SK-N-MC (cell line): ENCODE measurements at regions not wholly inside any gene's neighbourhood (a gene's known extent, or its start where the extent isn't known, plus 50 kb on each side); places are given as distances from the start of the nearest gene placed in this dataset.

Source experiments
- DNase-seq: peaks from one replicate; pipeline ENCODE4 v3.0.0-alpha.2; 2011; ENCODE audit warnings: low read depth, low spot score
- H3K27ac ChIP-seq: fragments of 200-600 bp; sonication (generic); 2 replicates; pipeline ENCODE4 v1.5.1; 2016; ENCODE audit warnings: mixed run types
- H3K36me3 ChIP-seq: fragments of 200-600 bp; sonication (generic); 2 replicates; pipeline ENCODE4 v1.6.1; 2017; ENCODE audit warnings: antibody characterized with exemption, low read length, mixed read lengths; ENCODE audit not compliant: insufficient read depth
- H3K4me3 ChIP-seq: fragments of 200-600 bp; sonication (generic); 2 replicates; pipeline ENCODE4 v1.5.1; 2016
- H3K9ac ChIP-seq: fragments of 200-600 bp; sonication (generic); 2 replicates; pipeline ENCODE4 v1.8.0; 2017; ENCODE audit warnings: mixed run types, mixed read lengths; ENCODE audit not compliant: insufficient read length
- H3K9me3 ChIP-seq: fragments of 200-600 bp; sonication (generic); 2 replicates; pipeline ENCODE4 v1.6.1; 2017; ENCODE audit warnings: low read depth, mild to moderate bottlenecking, antibody characterized with exemption, low read length, moderate library complexity, mixed read lengths
- EZH2 ChIP-seq: fragments of 200-600 bp; sonication (generic); IDR thresholded peaks from one replicate; pipeline ENCODE4 v1.6.1; 2017; ENCODE audit warnings: antibody characterized with exemption
- FOXP2 ChIP-seq: optimal IDR thresholded peaks from 2 replicates; pipeline ENCODE3; 2011; ENCODE audit warnings: mild to moderate bottlenecking, moderate library complexity; ENCODE audit not compliant: insufficient read depth; ENCODE audit errors: extremely low read length, control extremely low read depth
- POLR2AphosphoS5 ChIP-seq: IDR thresholded peaks from 2 replicates; pipeline ENCODE4 v1.6.1; 2012; ENCODE audit warnings: mild to moderate bottlenecking, low read depth, low read length, borderline replicate concordance

GRCh38 chr11:115959081-115959486, 454.9 kb upstream of the CADM1 start:
- H3K9ac ChIP-seq, result no peak overlapping the region
- H3K36me3 ChIP-seq, result no peaks in the 10 kb centered on the region
- H3K4me3 ChIP-seq, result no peak overlapping the region
- DNase-seq, result no peak
- H3K27ac ChIP-seq, result no peak overlapping the region
- TF ChIP-seq FOXP2 (no peak), POLR2AphosphoS5 (no peak)
- H3K9me3 ChIP-seq, result no peaks in the 10 kb centered on the region

DNA sequence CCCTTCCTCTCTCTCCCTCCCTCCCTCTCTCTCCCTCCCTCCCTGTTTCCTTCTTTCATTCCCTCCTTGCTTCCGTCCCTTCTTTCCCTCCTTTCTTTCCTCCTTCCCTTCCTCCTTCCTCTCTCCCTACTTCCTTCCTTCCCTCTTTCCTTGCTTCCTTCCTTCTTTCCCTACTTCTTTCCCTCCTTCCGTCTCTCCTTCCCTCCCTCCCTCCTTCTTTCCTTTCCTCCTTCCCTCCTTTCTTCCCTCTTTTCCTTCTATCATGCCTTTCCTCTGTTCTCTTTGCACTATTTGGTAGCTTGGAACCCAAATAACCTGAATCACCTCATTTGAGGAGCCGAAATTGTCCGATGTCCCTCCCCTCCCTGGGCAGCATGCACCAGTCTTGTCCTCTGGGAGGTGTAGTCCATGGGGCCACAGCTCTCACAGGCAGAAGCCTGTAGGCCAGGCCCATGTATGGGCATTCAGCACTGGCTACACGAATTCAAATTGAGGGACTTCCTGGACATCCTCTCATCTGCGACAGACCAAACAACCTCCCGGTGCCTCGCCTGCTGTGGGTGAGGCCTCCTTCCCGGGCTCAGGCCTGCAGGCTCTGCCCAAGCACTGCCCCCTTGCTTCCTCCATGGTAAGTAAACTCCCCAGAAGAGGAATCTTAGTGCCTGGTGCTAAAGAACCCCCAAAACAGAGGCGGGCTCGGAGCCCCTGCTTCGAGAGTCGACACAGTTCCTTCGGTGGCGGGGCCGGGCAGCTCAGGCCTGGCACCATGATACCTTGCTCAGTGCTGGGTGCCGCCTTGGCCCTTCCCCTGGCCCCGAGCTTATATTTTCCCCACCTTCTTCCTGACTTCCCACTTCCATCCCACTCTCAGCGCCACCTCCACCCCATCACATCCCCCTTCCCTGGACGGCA, 454.1 kb upstream of the CADM1 start:
- no peaks in the 10 kb centered on the region for H3K36me3 ChIP-seq
- no peak for TF ChIP-seq EZH2
- TF ChIP-seq POLR2AphosphoS5, result no peak
- TF ChIP-seq FOXP2, result no peak
- H3K4me3 ChIP-seq, result no peak overlapping the region
- no peak for DNase-seq
- no peak overlapping the region for H3K9ac ChIP-seq
- H3K27ac ChIP-seq, result no peak overlapping the region
- H3K9me3 ChIP-seq, result no peaks in the 10 kb centered on the region

- Histone ChIP-seq H3K9ac (no peak overlapping the region), H3K4me3 (no peak overlapping the region), H3K9me3 (no peaks in the 10 kb centered on the region), H3K27ac (no peak overlapping the region), H3K36me3 (no peaks in the 10 kb centered on the region)
- no peak for DNase-seq
- TF ChIP-seq FOXP2 (no peak), EZH2 (no peak), POLR2AphosphoS5 (no peak)
Measured at GRCh38 chr11:115955803-115956202, 451.6 kb upstream of the CADM1 start.

GRCh38 chr11:115950660-115951059, 446.4 kb upstream of the CADM1 start:
- Histone ChIP-seq H3K4me3 (no peak overlapping the region), H3K36me3 (no peaks in the 10 kb centered on the region), H3K9me3 (no peaks in the 10 kb centered on the region), H3K27ac (no peak overlapping the region), H3K9ac (no peak overlapping the region)
- TF ChIP-seq FOXP2 (no peak), POLR2AphosphoS5 (no peak), EZH2 (no peak)
- no peak for DNase-seq

DNA sequence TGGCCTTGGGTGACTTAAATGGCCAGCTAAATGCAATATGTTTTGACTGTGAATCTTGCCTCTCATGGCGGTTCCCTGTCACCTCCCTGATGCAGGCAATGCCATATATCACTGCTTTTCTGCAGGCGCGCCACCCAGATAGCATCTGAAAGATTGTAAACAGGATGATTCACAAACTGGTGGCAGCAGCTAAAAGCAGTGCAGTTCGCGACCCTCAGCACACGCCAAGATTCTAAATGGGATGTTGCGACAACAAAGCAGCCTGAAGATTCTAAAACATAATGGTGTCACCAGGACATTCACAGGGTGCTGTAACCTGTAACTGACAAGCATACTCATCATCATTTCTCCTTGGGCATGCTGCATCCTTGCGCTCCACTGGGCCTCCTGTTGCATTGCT, 440.4 kb upstream of the CADM1 start:
- no peak for DNase-seq
- no peak overlapping the region for H3K4me3 ChIP-seq
- H3K9me3 ChIP-seq, result no peaks in the 10 kb centered on the region
- no peak overlapping the region for H3K27ac ChIP-seq
- H3K36me3 ChIP-seq, result no peaks in the 10 kb centered on the region
- TF ChIP-seq FOXP2, result no peak
- no peak for TF ChIP-seq POLR2AphosphoS5
- TF ChIP-seq EZH2, result no peak
- no peak overlapping the region for H3K9ac ChIP-seq

DNA sequence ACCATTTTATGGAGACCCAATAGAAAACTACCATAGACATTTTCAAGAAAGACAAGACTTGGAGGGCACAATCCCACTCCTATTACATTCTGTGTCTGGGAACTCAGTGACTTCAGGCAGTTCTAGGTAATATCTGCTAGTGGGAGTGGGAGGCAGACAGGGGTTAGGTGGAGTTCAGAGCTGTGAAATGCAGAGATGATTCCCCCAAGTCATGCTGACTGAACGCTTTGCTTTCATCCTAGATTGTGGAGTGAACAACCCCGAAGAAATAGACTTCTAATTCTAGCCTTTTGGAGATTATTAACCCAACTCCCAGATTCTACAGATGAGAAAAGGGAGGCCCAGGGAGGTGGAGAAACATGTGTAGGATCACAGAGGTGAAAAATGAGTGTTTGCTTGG, 437.8 kb upstream of the CADM1 start:
- H3K27ac ChIP-seq, result no peak overlapping the region
- no peak overlapping the region for H3K9ac ChIP-seq
- H3K4me3 ChIP-seq, result no peak overlapping the region
- no peaks in the 10 kb centered on the region for H3K9me3 ChIP-seq
- no peaks in the 10 kb centered on the region for H3K36me3 ChIP-seq
- no peak for DNase-seq
- TF ChIP-seq POLR2AphosphoS5, result no peak
- no peak for TF ChIP-seq FOXP2
- TF ChIP-seq EZH2, result no peak

DNA sequence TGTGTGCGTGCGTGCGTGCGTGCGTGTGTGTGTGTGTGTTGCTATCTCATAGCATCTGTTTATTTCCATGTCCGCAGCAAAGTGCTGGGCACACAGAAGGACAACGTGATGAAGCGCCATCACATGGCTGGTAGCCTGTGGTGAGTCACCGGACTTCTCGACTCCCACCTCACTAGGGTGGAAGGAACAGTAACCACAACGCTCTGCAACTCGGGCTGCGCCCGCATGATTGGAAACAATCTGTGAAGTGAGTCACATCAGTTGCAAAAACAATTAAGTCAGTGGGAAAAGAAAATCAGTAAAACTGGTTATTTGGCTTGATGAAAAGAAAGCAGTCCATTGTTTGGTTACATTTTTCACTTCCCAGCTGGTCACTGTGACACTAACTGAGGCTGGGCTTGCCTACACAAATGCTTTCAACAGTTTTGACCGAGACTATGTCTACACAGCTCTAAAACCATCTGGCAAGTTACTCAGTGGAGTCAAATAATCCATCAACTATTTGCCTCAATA, 437.3 kb upstream of the CADM1 start:
- no peak for DNase-seq
- no peak for TF ChIP-seq FOXP2
- no peak for TF ChIP-seq POLR2AphosphoS5
- TF ChIP-seq EZH2, result no peak
- Histone ChIP-seq H3K36me3 (no peaks in the 10 kb centered on the region), H3K4me3 (no peak overlapping the region), H3K27ac (no peak overlapping the region), H3K9ac (no peak overlapping the region), H3K9me3 (no peaks in the 10 kb centered on the region)

GRCh38 chr11:115941044-115941443, 436.8 kb upstream of the CADM1 start:
- TF ChIP-seq POLR2AphosphoS5 (no peak), EZH2 (no peak), FOXP2 (no peak)
- no peak for DNase-seq
- Histone ChIP-seq H3K9me3 (no peaks in the 10 kb centered on the region), H3K36me3 (no peaks in the 10 kb centered on the region), H3K9ac (no peak overlapping the region), H3K27ac (no peak overlapping the region), H3K4me3 (no peak overlapping the region)
